Breast epithelium (tissue), 3 donors: ENCODE measurements at regions not wholly inside any gene's neighbourhood (a gene's known extent, or its start where the extent isn't known, plus 50 kb on each side); places are given as distances from the start of the nearest gene placed in this dataset.

ENCODE experiments used
- POLR2A ChIP-seq: fragments of 450-650 bp; IDR thresholded peaks from one replicate; pipeline ENCODE4 v1.6.1; 2016; ENCODE audit warnings: antibody characterized with exemption, mild to moderate bottlenecking, moderate library complexity
- POLR2AphosphoS5 ChIP-seq, 3 donors: sonication (generic); formaldehyde crosslinking; IDR thresholded peaks; one replicate each; pipeline ENCODE4 v1.6.1; 2017; ENCODE audit warnings: antibody characterized with exemption in 3 of 3
- TF ChIP-seq, protein P1 (sequence below), 3 donors: fragments of 450-650 bp; IDR thresholded peaks; one replicate each; pipeline ENCODE4 v1.5.1; 2016 to 2017; ENCODE audit warnings: antibody characterized with exemption in 3 of 3, mild to moderate bottlenecking in 3 of 3, moderate library complexity in 3 of 3

DNA sequence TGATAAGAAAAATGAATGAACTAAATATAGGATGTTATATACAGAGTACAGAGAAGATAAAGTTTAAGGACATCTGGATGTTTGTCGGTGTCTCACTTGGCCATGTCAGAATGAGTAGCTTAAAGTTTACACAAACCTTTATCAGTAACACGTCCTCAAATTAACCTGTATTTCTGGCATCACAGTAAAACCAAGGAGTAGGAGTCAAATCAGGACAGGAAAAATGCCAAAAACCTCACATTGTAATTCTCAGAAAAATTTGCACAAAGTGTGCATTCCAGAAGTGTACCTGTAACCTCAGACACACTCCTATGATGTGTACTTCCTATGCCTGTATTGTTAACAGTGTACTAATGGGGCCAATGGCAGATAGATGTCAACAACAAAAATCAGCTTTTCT lies 139.3 kb downstream of the SMC2 start:
- no peak for TF ChIP-seq POLR2AphosphoS5 (IDR thresholded peaks at IDR 0.05)
- TF ChIP-seq, protein P1, sequence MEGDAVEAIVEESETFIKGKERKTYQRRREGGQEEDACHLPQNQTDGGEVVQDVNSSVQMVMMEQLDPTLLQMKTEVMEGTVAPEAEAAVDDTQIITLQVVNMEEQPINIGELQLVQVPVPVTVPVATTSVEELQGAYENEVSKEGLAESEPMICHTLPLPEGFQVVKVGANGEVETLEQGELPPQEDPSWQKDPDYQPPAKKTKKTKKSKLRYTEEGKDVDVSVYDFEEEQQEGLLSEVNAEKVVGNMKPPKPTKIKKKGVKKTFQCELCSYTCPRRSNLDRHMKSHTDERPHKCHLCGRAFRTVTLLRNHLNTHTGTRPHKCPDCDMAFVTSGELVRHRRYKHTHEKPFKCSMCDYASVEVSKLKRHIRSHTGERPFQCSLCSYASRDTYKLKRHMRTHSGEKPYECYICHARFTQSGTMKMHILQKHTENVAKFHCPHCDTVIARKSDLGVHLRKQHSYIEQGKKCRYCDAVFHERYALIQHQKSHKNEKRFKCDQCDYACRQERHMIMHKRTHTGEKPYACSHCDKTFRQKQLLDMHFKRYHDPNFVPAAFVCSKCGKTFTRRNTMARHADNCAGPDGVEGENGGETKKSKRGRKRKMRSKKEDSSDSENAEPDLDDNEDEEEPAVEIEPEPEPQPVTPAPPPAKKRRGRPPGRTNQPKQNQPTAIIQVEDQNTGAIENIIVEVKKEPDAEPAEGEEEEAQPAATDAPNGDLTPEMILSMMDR (IDR thresholded peaks at IDR 0.05), result no peak
- TF ChIP-seq POLR2A, result no peak
